Hepatic stellate cell (primary cell): ENCODE measurements at regions not wholly inside any gene's neighbourhood (a gene's known extent, or its start where the extent isn't known, plus 50 kb on each side); places are given as distances from the start of the nearest gene placed in this dataset.

Source experiments
- DNase-seq: peaks from one replicate; pipeline ENCODE4 v3.0.0; 2011; ENCODE audit warnings: low spot score

GRCh38 chr13:62663767-62664166 is 1248.1 kb upstream of the PCDH20 start:
- no peak for DNase-seq

- DNase-seq = no peak
Measured at GRCh38 chr13:62659365-62659764, 1243.7 kb upstream of the PCDH20 start.

- no peak for DNase-seq
Measured at GRCh38 chr13:62653371-62653770, 1237.7 kb upstream of the PCDH20 start.

- no peak for DNase-seq
Measured at GRCh38 chr13:62643799-62644524, 1228.3 kb upstream of the PCDH20 start.

GRCh38 chr13:62643007-62643483 is 1227.4 kb upstream of the PCDH20 start:
- DNase-seq = no peak

GRCh38 chr13:62635161-62635560 is 1219.5 kb upstream of the PCDH20 start:
- DNase-seq = no peak

GRCh38 chr13:62633448-62633847 is 1217.8 kb upstream of the PCDH20 start:
- DNase-seq = no peak

- no peak for DNase-seq
Measured at GRCh38 chr13:62631619-62632018, 1216.0 kb upstream of the PCDH20 start.

- no peak for DNase-seq
Measured at GRCh38 chr13:62631124-62631523, 1215.5 kb upstream of the PCDH20 start.

GRCh38 chr13:62629618-62630017 is 1214.0 kb upstream of the PCDH20 start:
- no peak for DNase-seq

GRCh38 chr13:62627226-62627625 is 1211.6 kb upstream of the PCDH20 start:
- no peak for DNase-seq

- DNase-seq = no peak
Measured at GRCh38 chr13:62626771-62627170, 1211.1 kb upstream of the PCDH20 start.

GRCh38 chr13:62625214-62625881 is 1209.7 kb upstream of the PCDH20 start:
- no peak for DNase-seq

- DNase-seq = no peak
Measured at GRCh38 chr13:62613819-62614218, 1198.2 kb upstream of the PCDH20 start.

GRCh38 chr13:62611343-62611742 is 1195.7 kb upstream of the PCDH20 start:
- DNase-seq = no peak

- no peak for DNase-seq
Measured at GRCh38 chr13:62598708-62599107, 1183.1 kb upstream of the PCDH20 start.

- DNase-seq = no peak
Measured at GRCh38 chr13:62595976-62596375, 1180.3 kb upstream of the PCDH20 start.

- no peak for DNase-seq
Measured at GRCh38 chr13:62593804-62594203, 1178.2 kb upstream of the PCDH20 start.

- no peak for DNase-seq
Measured at GRCh38 chr13:62583466-62583865, 1167.8 kb upstream of the PCDH20 start.

- DNase-seq = no peak
Measured at GRCh38 chr13:62578402-62578801, 1162.8 kb upstream of the PCDH20 start.

- no peak for DNase-seq
Measured at GRCh38 chr13:62564770-62565169, 1149.1 kb upstream of the PCDH20 start.

- DNase-seq = no peak
Measured at GRCh38 chr13:62563251-62563650, 1147.6 kb upstream of the PCDH20 start.

- no peak for DNase-seq
Measured at GRCh38 chr13:62556978-62557377, 1141.3 kb upstream of the PCDH20 start.

GRCh38 chr13:62551588-62551987 is 1135.9 kb upstream of the PCDH20 start:
- DNase-seq = no peak
